ENCODE measurements at regions not wholly inside any gene's neighbourhood (a gene's known extent, or its start where the extent isn't known, plus 50 kb on each side); places are given as distances from the start of the nearest gene placed in this dataset.

DNA sequence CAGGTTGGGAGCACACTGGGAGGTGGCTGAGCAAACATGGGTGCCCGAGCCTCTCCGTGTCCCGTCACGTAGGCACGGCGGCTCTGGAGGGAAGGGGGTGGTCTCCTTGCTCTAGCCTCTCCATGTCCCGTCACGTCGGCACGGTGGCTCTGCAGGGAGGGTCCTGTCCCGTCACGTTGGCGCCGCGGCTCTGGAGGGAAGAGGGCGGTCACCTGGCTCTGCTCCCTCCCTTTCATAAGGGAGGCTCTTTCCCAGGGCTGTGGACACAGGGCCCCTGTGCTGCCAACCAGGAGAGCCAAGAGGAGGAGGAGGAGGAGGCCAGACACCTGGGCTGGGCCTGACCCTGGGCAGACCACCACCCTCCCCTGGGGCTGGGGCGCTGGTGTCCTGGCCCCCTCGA is 1173.7 kb downstream of the BRD1 start:
- TF ChIP-seq EZH2 (IDR thresholded peaks at IDR 0.05; ENCODE audit: insufficient read depth, poor library complexity, severe bottlenecking) (no peak), EZH2phosphoT487 (IDR thresholded peaks at IDR 0.05; ENCODE audit: insufficient read depth, low read depth) (no peak)
